ENCODE measurements at regions not wholly inside any gene's neighbourhood (a gene's known extent, or its start where the extent isn't known, plus 50 kb on each side); places are given as distances from the start of the nearest gene placed in this dataset.

DNA sequence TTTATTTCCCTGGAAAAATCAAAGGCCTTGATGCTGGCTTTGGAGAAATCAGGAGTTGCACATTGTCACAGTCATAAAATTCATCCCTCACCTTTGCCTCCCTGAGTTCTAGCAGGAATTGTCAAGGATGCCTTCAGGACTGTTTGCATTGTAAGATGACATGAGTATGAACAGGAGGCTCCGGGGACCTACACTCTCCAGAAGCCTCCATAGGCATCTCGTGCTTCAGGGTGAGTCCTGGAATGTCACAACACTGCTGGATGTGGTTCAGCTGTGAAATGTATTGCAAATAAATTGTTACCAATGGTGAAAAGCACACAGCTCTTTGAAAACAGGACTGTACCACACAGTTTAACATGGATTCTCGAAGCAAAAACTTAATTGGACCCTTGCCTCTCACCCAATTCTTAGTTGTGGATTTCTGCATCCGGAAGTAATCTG lies 535.4 kb upstream of the C16orf82 start:
- Histone ChIP-seq H4K20me1 (ENCODE audit: insufficient read depth, low read length) (no peaks in the 10 kb centered on the region), H3K27ac (ENCODE audit: low read length) (no peak overlapping the region), H2AFZ (ENCODE audit: low read depth, low read length) (no peak overlapping the region), H3K9me3 (ENCODE audit: insufficient read depth, low read length, severe bottlenecking) (no peaks in the 10 kb centered on the region), H3K4me1 (ENCODE audit: insufficient read depth, low read length) (no peaks in the 10 kb centered on the region), H3K27me3 (ENCODE audit: insufficient read depth, low read length, poor library complexity) (no peaks in the 10 kb centered on the region), H3K4me2 (ENCODE audit: insufficient read depth, low read length) (no peak overlapping the region), H3K4me3 (ENCODE audit: low read depth in 1 of 2, low read length in 2 of 2) (no peak overlapping the region), H3K36me3 (ENCODE audit: insufficient read depth, low read length) (no peaks in the 10 kb centered on the region), H3K79me2 (ENCODE audit: insufficient read depth, low read length) (no peaks in the 10 kb centered on the region), H3K9ac (ENCODE audit: low read depth, low read length) (no peak overlapping the region)
- ATAC-seq (ENCODE audit: insufficient read depth, low read depth) (no peak), DNase-seq (no peak)
- TF ChIP-seq EZH2 (IDR thresholded peaks at IDR 0.05; ENCODE audit: borderline replicate concordance, low read depth, low read length, severe bottlenecking) = no peak

- ATAC-seq (ENCODE audit: insufficient read depth, low read depth) (no peak), DNase-seq (no peak)
- H3K9me3 ChIP-seq (ENCODE audit: insufficient read depth, low read length, severe bottlenecking) = no peaks in the 10 kb centered on the region
- H3K27me3 ChIP-seq (ENCODE audit: insufficient read depth, low read length, poor library complexity) = no peaks in the 10 kb centered on the region
- no peak overlapping the region for H2AFZ ChIP-seq (ENCODE audit: low read depth, low read length)
- no peaks in the 10 kb centered on the region for H3K36me3 ChIP-seq (ENCODE audit: insufficient read depth, low read length)
- no peak for TF ChIP-seq EZH2 (IDR thresholded peaks at IDR 0.05; ENCODE audit: borderline replicate concordance, low read depth, low read length, severe bottlenecking)
- TF ChIP-seq, protein P1, sequence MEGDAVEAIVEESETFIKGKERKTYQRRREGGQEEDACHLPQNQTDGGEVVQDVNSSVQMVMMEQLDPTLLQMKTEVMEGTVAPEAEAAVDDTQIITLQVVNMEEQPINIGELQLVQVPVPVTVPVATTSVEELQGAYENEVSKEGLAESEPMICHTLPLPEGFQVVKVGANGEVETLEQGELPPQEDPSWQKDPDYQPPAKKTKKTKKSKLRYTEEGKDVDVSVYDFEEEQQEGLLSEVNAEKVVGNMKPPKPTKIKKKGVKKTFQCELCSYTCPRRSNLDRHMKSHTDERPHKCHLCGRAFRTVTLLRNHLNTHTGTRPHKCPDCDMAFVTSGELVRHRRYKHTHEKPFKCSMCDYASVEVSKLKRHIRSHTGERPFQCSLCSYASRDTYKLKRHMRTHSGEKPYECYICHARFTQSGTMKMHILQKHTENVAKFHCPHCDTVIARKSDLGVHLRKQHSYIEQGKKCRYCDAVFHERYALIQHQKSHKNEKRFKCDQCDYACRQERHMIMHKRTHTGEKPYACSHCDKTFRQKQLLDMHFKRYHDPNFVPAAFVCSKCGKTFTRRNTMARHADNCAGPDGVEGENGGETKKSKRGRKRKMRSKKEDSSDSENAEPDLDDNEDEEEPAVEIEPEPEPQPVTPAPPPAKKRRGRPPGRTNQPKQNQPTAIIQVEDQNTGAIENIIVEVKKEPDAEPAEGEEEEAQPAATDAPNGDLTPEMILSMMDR (IDR thresholded peaks at IDR 0.05; ENCODE audit: borderline replicate concordance, extremely low read depth, low read length, poor library complexity, severe bottlenecking) = no peak
- H3K79me2 ChIP-seq (ENCODE audit: insufficient read depth, low read length) = no peaks in the 10 kb centered on the region
- H3K4me1 ChIP-seq (ENCODE audit: insufficient read depth, low read length) = no peaks in the 10 kb centered on the region
- H3K27ac ChIP-seq (ENCODE audit: low read length) = no peak overlapping the region
- no peaks in the 10 kb centered on the region for H4K20me1 ChIP-seq (ENCODE audit: insufficient read depth, low read length)
- no peak overlapping the region for H3K4me2 ChIP-seq (ENCODE audit: insufficient read depth, low read length)
- no peak overlapping the region for H3K4me3 ChIP-seq (ENCODE audit: low read depth in 1 of 2, low read length in 2 of 2)
- H3K9ac ChIP-seq (ENCODE audit: low read depth, low read length) = no peak overlapping the region
Observed at GRCh38 chr16:26532456-26532855, 534.3 kb upstream of the C16orf82 start.

DNA sequence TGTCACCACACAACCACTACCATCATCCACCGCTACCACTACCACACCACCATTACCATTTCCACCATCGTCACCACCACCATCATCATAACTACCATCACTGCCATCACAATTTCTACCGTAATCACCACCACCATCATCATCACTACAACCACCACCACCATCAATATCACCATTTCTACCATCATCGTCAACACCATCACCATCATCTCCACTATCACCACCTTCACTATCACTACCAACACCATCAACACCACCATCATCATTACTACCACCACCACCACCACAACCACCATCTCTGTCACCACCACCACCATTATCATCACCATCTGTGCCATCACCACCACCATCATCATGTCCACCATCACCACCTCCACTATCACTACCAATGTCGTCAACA lies 524.5 kb upstream of the C16orf82 start:
- Histone ChIP-seq H3K4me3 (ENCODE audit: low read depth in 1 of 2, low read length in 2 of 2) (no peak overlapping the region), H2AFZ (ENCODE audit: low read depth, low read length) (no peak overlapping the region), H3K4me1 (ENCODE audit: insufficient read depth, low read length) (no peaks in the 10 kb centered on the region), H3K9ac (ENCODE audit: low read depth, low read length) (no peak overlapping the region), H3K27ac (ENCODE audit: low read length) (no peak overlapping the region), H3K9me3 (ENCODE audit: insufficient read depth, low read length, severe bottlenecking) (no peaks in the 10 kb centered on the region), H4K20me1 (ENCODE audit: insufficient read depth, low read length) (no peaks in the 10 kb centered on the region), H3K36me3 (ENCODE audit: insufficient read depth, low read length) (no peaks in the 10 kb centered on the region), H3K4me2 (ENCODE audit: insufficient read depth, low read length) (no peak overlapping the region), H3K27me3 (ENCODE audit: insufficient read depth, low read length, poor library complexity) (peaks cover 3% of the 10 kb centered on the region), H3K79me2 (ENCODE audit: insufficient read depth, low read length) (no peaks in the 10 kb centered on the region)
- TF ChIP-seq EZH2 (IDR thresholded peaks at IDR 0.05; ENCODE audit: borderline replicate concordance, low read depth, low read length, severe bottlenecking) = no peak
- TF ChIP-seq, protein P1 (IDR thresholded peaks at IDR 0.05; ENCODE audit: borderline replicate concordance, extremely low read depth, low read length, poor library complexity, severe bottlenecking) = no peak
- DNase-seq (no peak), ATAC-seq (ENCODE audit: insufficient read depth, low read depth) (no peak)

GRCh38 chr16:26546573-26546972 lies 520.2 kb upstream of the C16orf82 start:
- Histone ChIP-seq H3K9ac (ENCODE audit: low read depth, low read length) (no peak overlapping the region), H3K27me3 (ENCODE audit: insufficient read depth, low read length, poor library complexity) (no peaks in the 10 kb centered on the region), H3K4me2 (ENCODE audit: insufficient read depth, low read length) (no peak overlapping the region), H4K20me1 (ENCODE audit: insufficient read depth, low read length) (no peaks in the 10 kb centered on the region), H3K79me2 (ENCODE audit: insufficient read depth, low read length) (no peaks in the 10 kb centered on the region), H3K4me1 (ENCODE audit: insufficient read depth, low read length) (no peaks in the 10 kb centered on the region), H2AFZ (ENCODE audit: low read depth, low read length) (no peak overlapping the region), H3K9me3 (ENCODE audit: insufficient read depth, low read length, severe bottlenecking) (no peaks in the 10 kb centered on the region), H3K36me3 (ENCODE audit: insufficient read depth, low read length) (no peaks in the 10 kb centered on the region), H3K4me3 (ENCODE audit: low read depth in 1 of 2, low read length in 2 of 2) (no peak overlapping the region), H3K27ac (ENCODE audit: low read length) (no peak overlapping the region)
- DNase-seq = no peak
- TF ChIP-seq, protein P1 (IDR thresholded peaks at IDR 0.05; ENCODE audit: borderline replicate concordance, extremely low read depth, low read length, poor library complexity, severe bottlenecking) = no peak
- no peak for TF ChIP-seq EZH2 (IDR thresholded peaks at IDR 0.05; ENCODE audit: borderline replicate concordance, low read depth, low read length, severe bottlenecking)
- no peak for ATAC-seq (ENCODE audit: insufficient read depth, low read depth)

All from DND-41 (cell line).